ENCODE measurements at regions not wholly inside any gene's neighbourhood (a gene's known extent, or its start where the extent isn't known, plus 50 kb on each side); places are given as distances from the start of the nearest gene placed in this dataset.

DNA sequence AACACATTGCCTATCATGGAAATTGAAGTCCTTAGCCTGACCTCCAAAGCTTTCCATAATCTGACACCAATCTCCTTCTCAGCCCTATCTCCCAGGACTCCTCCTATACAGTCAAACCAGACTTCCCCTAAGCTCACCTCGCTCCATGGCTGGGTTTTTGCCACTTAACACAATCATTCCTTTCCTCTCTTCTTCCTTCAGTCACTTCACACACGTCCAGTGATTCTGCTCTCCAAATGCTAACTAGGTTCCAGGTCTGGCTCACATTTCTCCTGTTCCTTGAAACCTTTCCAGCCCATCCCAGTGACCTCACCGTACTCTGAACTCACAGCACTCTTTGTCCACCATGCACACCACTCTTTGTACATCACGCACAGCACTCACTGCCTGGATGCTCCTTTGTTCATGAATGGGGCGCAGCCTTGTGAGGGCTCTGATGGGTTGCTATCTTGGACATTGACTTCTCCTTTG, 98.4 kb downstream of the GLUL start (continued):
- TF ChIP-seq ZNF484 (CRISPR knock-in tag; IDR thresholded peaks at IDR 0.05; ENCODE audit: borderline replicate concordance, low read depth), result no peak
- TF ChIP-seq, protein P1, sequence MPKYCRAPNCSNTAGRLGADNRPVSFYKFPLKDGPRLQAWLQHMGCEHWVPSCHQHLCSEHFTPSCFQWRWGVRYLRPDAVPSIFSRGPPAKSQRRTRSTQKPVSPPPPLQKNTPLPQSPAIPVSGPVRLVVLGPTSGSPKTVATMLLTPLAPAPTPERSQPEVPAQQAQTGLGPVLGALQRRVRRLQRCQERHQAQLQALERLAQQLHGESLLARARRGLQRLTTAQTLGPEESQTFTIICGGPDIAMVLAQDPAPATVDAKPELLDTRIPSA (CRISPR knock-in tag; IDR thresholded peaks at IDR 0.05; ENCODE audit: borderline replicate concordance), result no peak
- TF ChIP-seq, protein P2, sequence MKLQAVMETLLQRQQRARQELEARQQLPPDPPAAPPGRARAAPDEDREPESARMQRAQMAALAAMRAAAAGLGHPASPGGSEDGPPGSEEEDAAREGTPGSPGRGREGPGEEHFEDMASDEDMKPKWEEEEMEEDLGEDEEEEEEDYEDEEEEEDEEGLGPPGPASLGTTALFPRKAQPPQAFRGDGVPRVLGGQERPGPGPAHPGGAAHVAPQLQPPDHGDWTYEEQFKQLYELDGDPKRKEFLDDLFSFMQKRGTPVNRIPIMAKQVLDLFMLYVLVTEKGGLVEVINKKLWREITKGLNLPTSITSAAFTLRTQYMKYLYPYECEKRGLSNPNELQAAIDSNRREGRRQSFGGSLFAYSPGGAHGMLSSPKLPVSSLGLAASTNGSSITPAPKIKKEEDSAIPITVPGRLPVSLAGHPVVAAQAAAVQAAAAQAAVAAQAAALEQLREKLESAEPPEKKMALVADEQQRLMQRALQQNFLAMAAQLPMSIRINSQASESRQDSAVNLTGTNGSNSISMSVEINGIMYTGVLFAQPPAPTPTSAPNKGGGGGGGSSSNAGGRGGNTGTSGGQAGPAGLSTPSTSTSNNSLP (IDR thresholded peaks at IDR 0.05; ENCODE audit: low read depth, low read length), result peak; percentile 37; the same call in 1 of the 2 replicates
- no peak for TF ChIP-seq MYNN (CRISPR knock-in tag; IDR thresholded peaks at IDR 0.05; ENCODE audit: low read depth)
- TF ChIP-seq, protein P3, sequence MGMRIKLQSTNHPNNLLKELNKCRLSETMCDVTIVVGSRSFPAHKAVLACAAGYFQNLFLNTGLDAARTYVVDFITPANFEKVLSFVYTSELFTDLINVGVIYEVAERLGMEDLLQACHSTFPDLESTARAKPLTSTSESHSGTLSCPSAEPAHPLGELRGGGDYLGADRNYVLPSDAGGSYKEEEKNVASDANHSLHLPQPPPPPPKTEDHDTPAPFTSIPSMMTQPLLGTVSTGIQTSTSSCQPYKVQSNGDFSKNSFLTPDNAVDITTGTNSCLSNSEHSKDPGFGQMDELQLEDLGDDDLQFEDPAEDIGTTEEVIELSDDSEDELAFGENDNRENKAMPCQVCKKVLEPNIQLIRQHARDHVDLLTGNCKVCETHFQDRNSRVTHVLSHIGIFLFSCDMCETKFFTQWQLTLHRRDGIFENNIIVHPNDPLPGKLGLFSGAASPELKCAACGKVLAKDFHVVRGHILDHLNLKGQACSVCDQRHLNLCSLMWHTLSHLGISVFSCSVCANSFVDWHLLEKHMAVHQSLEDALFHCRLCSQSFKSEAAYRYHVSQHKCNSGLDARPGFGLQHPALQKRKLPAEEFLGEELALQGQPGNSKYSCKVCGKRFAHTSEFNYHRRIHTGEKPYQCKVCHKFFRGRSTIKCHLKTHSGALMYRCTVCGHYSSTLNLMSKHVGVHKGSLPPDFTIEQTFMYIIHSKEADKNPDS (CRISPR knock-in tag; IDR thresholded peaks at IDR 0.05), result no peak
- TF ChIP-seq, protein P4, sequence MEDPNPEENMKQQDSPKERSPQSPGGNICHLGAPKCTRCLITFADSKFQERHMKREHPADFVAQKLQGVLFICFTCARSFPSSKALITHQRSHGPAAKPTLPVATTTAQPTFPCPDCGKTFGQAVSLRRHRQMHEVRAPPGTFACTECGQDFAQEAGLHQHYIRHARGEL (CRISPR knock-in tag; IDR thresholded peaks at IDR 0.05), result no peak
- TF ChIP-seq, protein P5, sequence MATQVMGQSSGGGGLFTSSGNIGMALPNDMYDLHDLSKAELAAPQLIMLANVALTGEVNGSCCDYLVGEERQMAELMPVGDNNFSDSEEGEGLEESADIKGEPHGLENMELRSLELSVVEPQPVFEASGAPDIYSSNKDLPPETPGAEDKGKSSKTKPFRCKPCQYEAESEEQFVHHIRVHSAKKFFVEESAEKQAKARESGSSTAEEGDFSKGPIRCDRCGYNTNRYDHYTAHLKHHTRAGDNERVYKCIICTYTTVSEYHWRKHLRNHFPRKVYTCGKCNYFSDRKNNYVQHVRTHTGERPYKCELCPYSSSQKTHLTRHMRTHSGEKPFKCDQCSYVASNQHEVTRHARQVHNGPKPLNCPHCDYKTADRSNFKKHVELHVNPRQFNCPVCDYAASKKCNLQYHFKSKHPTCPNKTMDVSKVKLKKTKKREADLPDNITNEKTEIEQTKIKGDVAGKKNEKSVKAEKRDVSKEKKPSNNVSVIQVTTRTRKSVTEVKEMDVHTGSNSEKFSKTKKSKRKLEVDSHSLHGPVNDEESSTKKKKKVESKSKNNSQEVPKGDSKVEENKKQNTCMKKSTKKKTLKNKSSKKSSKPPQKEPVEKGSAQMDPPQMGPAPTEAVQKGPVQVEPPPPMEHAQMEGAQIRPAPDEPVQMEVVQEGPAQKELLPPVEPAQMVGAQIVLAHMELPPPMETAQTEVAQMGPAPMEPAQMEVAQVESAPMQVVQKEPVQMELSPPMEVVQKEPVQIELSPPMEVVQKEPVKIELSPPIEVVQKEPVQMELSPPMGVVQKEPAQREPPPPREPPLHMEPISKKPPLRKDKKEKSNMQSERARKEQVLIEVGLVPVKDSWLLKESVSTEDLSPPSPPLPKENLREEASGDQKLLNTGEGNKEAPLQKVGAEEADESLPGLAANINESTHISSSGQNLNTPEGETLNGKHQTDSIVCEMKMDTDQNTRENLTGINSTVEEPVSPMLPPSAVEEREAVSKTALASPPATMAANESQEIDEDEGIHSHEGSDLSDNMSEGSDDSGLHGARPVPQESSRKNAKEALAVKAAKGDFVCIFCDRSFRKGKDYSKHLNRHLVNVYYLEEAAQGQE (IDR thresholded peaks at IDR 0.05; ENCODE audit: borderline replicate concordance in 1 of 2, low read depth in 1 of 2, low read length in 2 of 2), result no peak; a peak in 1 of 4 replicates
- peak; percentile 44; the same call in 1 of the 2 replicates for TF ChIP-seq SP5 (CRISPR knock-in tag; IDR thresholded peaks at IDR 0.05; ENCODE audit: borderline replicate concordance, low read depth)
- no peak for TF ChIP-seq SRSF9 (IDR thresholded peaks at IDR 0.05; ENCODE audit: borderline replicate concordance, insufficient read depth, low read depth, low read length, poor library complexity, severe bottlenecking)
- TF ChIP-seq, protein P6, sequence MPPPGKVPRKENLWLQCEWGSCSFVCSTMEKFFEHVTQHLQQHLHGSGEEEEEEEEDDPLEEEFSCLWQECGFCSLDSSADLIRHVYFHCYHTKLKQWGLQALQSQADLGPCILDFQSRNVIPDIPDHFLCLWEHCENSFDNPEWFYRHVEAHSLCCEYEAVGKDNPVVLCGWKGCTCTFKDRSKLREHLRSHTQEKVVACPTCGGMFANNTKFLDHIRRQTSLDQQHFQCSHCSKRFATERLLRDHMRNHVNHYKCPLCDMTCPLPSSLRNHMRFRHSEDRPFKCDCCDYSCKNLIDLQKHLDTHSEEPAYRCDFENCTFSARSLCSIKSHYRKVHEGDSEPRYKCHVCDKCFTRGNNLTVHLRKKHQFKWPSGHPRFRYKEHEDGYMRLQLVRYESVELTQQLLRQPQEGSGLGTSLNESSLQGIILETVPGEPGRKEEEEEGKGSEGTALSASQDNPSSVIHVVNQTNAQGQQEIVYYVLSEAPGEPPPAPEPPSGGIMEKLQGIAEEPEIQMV (CRISPR knock-in tag; IDR thresholded peaks at IDR 0.05; ENCODE audit: low read depth), result no peak
- no peak for TF ChIP-seq ZNF749 (CRISPR knock-in tag; IDR thresholded peaks at IDR 0.05; ENCODE audit: borderline replicate concordance)
- peak; percentile 90 for TF ChIP-seq RARA (CRISPR knock-in tag; IDR thresholded peaks at IDR 0.05)
- TF ChIP-seq WIZ (CRISPR knock-in tag; IDR thresholded peaks at IDR 0.05), result no peak
- TF ChIP-seq, protein P7, sequence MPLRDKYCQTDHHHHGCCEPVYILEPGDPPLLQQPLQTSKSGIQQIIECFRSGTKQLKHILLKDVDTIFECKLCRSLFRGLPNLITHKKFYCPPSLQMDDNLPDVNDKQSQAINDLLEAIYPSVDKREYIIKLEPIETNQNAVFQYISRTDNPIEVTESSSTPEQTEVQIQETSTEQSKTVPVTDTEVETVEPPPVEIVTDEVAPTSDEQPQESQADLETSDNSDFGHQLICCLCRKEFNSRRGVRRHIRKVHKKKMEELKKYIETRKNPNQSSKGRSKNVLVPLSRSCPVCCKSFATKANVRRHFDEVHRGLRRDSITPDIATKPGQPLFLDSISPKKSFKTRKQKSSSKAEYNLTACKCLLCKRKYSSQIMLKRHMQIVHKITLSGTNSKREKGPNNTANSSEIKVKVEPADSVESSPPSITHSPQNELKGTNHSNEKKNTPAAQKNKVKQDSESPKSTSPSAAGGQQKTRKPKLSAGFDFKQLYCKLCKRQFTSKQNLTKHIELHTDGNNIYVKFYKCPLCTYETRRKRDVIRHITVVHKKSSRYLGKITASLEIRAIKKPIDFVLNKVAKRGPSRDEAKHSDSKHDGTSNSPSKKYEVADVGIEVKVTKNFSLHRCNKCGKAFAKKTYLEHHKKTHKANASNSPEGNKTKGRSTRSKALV (CRISPR knock-in tag; IDR thresholded peaks at IDR 0.05), result no peak
